Keratinocyte (primary cell): ENCODE measurements at regions not wholly inside any gene's neighbourhood (a gene's known extent, or its start where the extent isn't known, plus 50 kb on each side); places are given as distances from the start of the nearest gene placed in this dataset.

ENCODE experiments used
- DNase-seq: peaks from one replicate; pipeline ENCODE4 v3.0.0-alpha.2; 2011; ENCODE audit warnings: low read depth, missing footprints, low spot score
- FAIRE-seq: peaks from 2 replicates; lab custom pipeline; 2011; peaks lifted over from hg19 to GRCh38; lab: Jason Lieb, UNC
- H2AFZ ChIP-seq: 2 replicates; pipeline ENCODE4 v1.6.0; 2012; ENCODE audit warnings: low read length, control low read depth, inconsistent platforms; ENCODE audit not compliant: control insufficient read depth
- H3K27ac ChIP-seq: 2 replicates; pipeline ENCODE4 v1.5.1; 2011; ENCODE audit warnings: low read length; ENCODE audit not compliant: control insufficient read depth, insufficient read depth
- H3K27me3 ChIP-seq: 3 replicates; pipeline ENCODE4 v1.6.0; 2011; ENCODE audit warnings: low read length; ENCODE audit not compliant: control insufficient read depth, insufficient read depth; ENCODE audit errors: extremely low read depth
- H3K36me3 ChIP-seq, 2 experiments: 2 replicates in 1 of 2; 3 replicates in 1 of 2; pipeline ENCODE4 v1.5.1; 2011; ENCODE audit warnings: low read length in 2 of 2, mild to moderate bottlenecking in 1 of 2; ENCODE audit not compliant: control insufficient read depth in 2 of 2, insufficient read depth in 2 of 2; ENCODE audit errors: extremely low read depth in 1 of 2
- H3K4me1 ChIP-seq: 3 replicates; pipeline ENCODE4 v1.5.1; 2011; ENCODE audit warnings: low read length; ENCODE audit not compliant: control insufficient read depth, insufficient read depth; ENCODE audit errors: extremely low read depth
- H3K4me2 ChIP-seq: 3 replicates; pipeline ENCODE4 v1.6.0; 2011; ENCODE audit warnings: low read depth, low read length; ENCODE audit not compliant: control insufficient read depth, insufficient read depth; ENCODE audit errors: extremely low read depth
- H3K4me3 ChIP-seq, 3 experiments: fragments of 200-600 bp in 1 of 3; sonication (generic) in 1 of 3; 2 replicates in 2 of 3; 3 replicates in 1 of 3; pipeline ENCODE4 v1.5.1; 2011 to 2016; ENCODE audit warnings: low read length in 3 of 3, mild to moderate bottlenecking in 3 of 3, control low read depth in 2 of 3, inconsistent platforms in 1 of 3, low read depth in 1 of 3, mixed read lengths in 1 of 3, mixed run types in 1 of 3, moderate library complexity in 1 of 3; ENCODE audit not compliant: control insufficient read depth in 2 of 3, insufficient read depth in 2 of 3; ENCODE audit errors: extremely low read depth in 1 of 3
- H3K79me2 ChIP-seq: 2 replicates; pipeline ENCODE4 v1.6.0; 2012; ENCODE audit warnings: low read length; ENCODE audit not compliant: control insufficient read depth, insufficient read depth
- H3K9ac ChIP-seq: 3 replicates; pipeline ENCODE4 v1.6.0; 2011; ENCODE audit warnings: low read length; ENCODE audit not compliant: control insufficient read depth, insufficient read depth; ENCODE audit errors: extremely low read depth
- H3K9me1 ChIP-seq: 3 replicates; pipeline ENCODE4 v1.6.0; 2011; ENCODE audit warnings: low read length; ENCODE audit not compliant: control insufficient read depth, insufficient read depth; ENCODE audit errors: extremely low read depth
- H3K9me3 ChIP-seq: 2 replicates; pipeline ENCODE4 v1.5.1; 2012; ENCODE audit warnings: low read depth, low read length; ENCODE audit not compliant: control insufficient read depth
- H4K20me1 ChIP-seq: 3 replicates; pipeline ENCODE4 v1.6.0; 2011; ENCODE audit warnings: low read length; ENCODE audit not compliant: control insufficient read depth, insufficient read depth; ENCODE audit errors: extremely low read depth
- EZH2 ChIP-seq: IDR thresholded peaks from one replicate; pipeline ENCODE4 v1.6.1; 2012; ENCODE audit warnings: inconsistent platforms, mild to moderate bottlenecking, low read length, moderate library complexity
- dilution Hi-C: fragments of 300-500 bp; cut with MboI; formaldehyde crosslinking; loops from one replicate; pipeline ENCODE4 v1.7.0; 2020; ENCODE audit warnings: low sequenced_read_pairs; ENCODE audit not compliant: extremely low pct_ligation_motif_present
- TF ChIP-seq, protein P1 (sequence below), 3 experiments: IDR thresholded peaks in 1 of 3; conservative IDR thresholded peaks in 1 of 3; optimal IDR thresholded peaks in 1 of 3; 2 replicates in 2 of 3; 3 replicates in 1 of 3; pipeline versions ENCODE3 to v1.5.1; 2011; ENCODE audit warnings: low read length in 3 of 3, mild to moderate bottlenecking in 3 of 3, moderate library complexity in 2 of 3, control low read depth in 1 of 3, inconsistent platforms in 1 of 3; ENCODE audit not compliant: insufficient read depth in 2 of 3; ENCODE audit errors: extremely low read depth in 1 of 3

DNA sequence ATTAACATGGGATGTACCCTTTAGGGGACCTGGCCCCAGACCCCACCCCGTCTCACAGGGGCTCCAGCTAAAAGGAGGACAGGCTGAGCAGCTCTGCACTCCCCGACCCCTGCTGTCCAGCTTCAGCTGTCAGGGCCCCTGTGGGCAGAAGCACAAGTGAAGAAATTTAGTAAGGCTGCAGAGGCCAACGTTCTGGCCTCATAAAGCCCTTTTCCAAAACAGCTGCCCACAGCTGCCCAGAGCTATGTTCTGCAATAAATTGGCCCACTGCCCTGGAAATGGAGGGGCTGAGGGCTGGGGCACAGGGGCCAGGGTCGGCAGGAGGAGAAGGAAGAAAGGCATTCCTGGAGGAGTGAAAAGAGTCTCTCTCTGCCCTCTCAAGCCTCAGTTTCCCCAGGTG is 357.1 kb downstream of the BCL11B start:
- H3K9me1 ChIP-seq, result no peaks in the 10 kb centered on the region
- H3K9ac ChIP-seq, result no peak overlapping the region
- FAIRE-seq (no peak), DNase-seq (no peak)
- H3K4me3 ChIP-seq, result no peak overlapping the region
- H2AFZ ChIP-seq, result no peak overlapping the region
- H3K27ac ChIP-seq, result no peak overlapping the region
- peaks cover 7% of the 10 kb centered on the region for H3K27me3 ChIP-seq
- H3K9me3 ChIP-seq, result no peaks in the 10 kb centered on the region
- H3K4me1 ChIP-seq, result peaks cover 17% of the 10 kb centered on the region
- H3K4me2 ChIP-seq, result no peak overlapping the region
- H4K20me1 ChIP-seq, result no peaks in the 10 kb centered on the region
- H3K36me3 ChIP-seq, result no peaks in the 10 kb centered on the region
- TF ChIP-seq, protein P1, sequence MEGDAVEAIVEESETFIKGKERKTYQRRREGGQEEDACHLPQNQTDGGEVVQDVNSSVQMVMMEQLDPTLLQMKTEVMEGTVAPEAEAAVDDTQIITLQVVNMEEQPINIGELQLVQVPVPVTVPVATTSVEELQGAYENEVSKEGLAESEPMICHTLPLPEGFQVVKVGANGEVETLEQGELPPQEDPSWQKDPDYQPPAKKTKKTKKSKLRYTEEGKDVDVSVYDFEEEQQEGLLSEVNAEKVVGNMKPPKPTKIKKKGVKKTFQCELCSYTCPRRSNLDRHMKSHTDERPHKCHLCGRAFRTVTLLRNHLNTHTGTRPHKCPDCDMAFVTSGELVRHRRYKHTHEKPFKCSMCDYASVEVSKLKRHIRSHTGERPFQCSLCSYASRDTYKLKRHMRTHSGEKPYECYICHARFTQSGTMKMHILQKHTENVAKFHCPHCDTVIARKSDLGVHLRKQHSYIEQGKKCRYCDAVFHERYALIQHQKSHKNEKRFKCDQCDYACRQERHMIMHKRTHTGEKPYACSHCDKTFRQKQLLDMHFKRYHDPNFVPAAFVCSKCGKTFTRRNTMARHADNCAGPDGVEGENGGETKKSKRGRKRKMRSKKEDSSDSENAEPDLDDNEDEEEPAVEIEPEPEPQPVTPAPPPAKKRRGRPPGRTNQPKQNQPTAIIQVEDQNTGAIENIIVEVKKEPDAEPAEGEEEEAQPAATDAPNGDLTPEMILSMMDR (optimal IDR thresholded peaks at IDR 0.05 in 1 of 3, IDR thresholded peaks at IDR 0.05 in 1 of 3, conservative IDR thresholded peaks at IDR 0.05 in 1 of 3; ENCODE audit: extremely low read depth in 1 of 3, insufficient read depth in 2 of 3, low read length in 3 of 3), result no peak
- TF ChIP-seq EZH2, result no peak
- dilution Hi-C loops, result no loop called here
- H3K79me2 ChIP-seq, result no peaks in the 10 kb centered on the region

DNA sequence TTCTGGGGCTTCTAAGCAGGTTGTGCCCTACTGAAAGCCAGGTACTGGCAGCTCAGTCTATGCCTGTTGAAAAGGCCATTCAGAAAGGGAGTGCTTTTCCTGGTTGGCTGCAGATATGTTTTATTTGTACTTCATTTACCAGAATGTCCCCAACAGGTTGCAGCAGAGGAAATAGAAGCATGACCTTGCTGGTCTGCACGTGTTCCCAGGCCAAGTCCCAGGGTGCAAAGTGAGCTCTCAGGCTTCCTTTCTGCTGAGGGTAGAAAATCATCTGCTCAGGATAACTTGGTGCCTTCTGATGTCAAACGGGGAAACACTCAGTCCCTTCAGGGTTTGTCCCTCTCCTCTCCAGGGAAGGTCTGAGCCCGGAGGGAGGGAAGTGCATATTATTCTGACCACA is 356.4 kb downstream of the BCL11B start:
- no peak for DNase-seq

More for the DNA sequence above, 356.4 kb downstream of the BCL11B start:
- Histone ChIP-seq H3K4me3 (no peak overlapping the region), H3K36me3 (no peaks in the 10 kb centered on the region), H3K4me2 (no peak overlapping the region), H3K27me3 (peaks cover 7% of the 10 kb centered on the region), H3K9me1 (no peaks in the 10 kb centered on the region), H3K9me3 (no peaks in the 10 kb centered on the region), H2AFZ (no peak overlapping the region), H3K9ac (no peak overlapping the region), H3K79me2 (no peaks in the 10 kb centered on the region), H3K4me1 (peaks cover 13% of the 10 kb centered on the region), H4K20me1 (no peaks in the 10 kb centered on the region), H3K27ac (no peak overlapping the region)
- no peak for FAIRE-seq
- dilution Hi-C loops, result no loop called here
- TF ChIP-seq, protein P1 (optimal IDR thresholded peaks at IDR 0.05 in 1 of 3, IDR thresholded peaks at IDR 0.05 in 1 of 3, conservative IDR thresholded peaks at IDR 0.05 in 1 of 3; ENCODE audit: extremely low read depth in 1 of 3, insufficient read depth in 2 of 3, low read length in 3 of 3), result no peak
- no peak for TF ChIP-seq EZH2
